HG03565 (cell line): ENCODE measurements at regions not wholly inside any gene's neighbourhood (a gene's known extent, or its start where the extent isn't known, plus 50 kb on each side); places are given as distances from the start of the nearest gene placed in this dataset.

Experiments
- ATAC-seq: cut with Tn5 transposase; IDR thresholded peaks from one replicate; pipeline ENCODE4 v1.9.1; 2021; ENCODE audit warnings: mild to moderate bottlenecking, moderate library complexity; ENCODE audit not compliant: unreplicated experiment

- no peak for ATAC-seq
Measured at GRCh38 chr2:236654496-236654895, 84.9 kb downstream of the ACKR3 start.

- ATAC-seq: no peak
Measured at GRCh38 chr2:236656166-236656565, 86.5 kb downstream of the ACKR3 start.

GRCh38 chr2:236656721-236657120, 87.1 kb downstream of the ACKR3 start:
- no peak for ATAC-seq

DNA sequence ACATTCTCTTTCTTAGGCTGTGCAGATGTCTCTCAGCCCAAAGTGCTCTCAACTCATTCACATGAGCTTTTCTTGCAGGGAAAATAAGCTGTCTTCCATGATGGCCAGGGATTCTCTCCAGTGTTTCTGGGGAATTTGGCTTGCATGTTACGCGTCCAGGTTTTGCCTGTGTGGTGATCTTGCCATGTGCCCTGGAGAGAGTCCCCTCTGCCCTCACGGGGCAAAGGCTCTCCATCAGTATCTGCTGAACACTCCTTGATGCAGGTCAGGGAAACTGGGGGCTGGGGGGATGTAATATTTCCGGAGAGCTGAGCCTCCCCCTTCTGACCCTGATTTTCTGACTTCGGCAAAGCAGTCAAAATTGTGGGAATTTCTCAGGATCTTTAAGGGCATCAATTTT, 87.6 kb downstream of the ACKR3 start:
- ATAC-seq: no peak

GRCh38 chr2:236657801-236658200, 88.2 kb downstream of the ACKR3 start:
- ATAC-seq: no peak

- no peak for ATAC-seq
Measured at GRCh38 chr2:236658974-236659757, 89.5 kb downstream of the ACKR3 start.

DNA sequence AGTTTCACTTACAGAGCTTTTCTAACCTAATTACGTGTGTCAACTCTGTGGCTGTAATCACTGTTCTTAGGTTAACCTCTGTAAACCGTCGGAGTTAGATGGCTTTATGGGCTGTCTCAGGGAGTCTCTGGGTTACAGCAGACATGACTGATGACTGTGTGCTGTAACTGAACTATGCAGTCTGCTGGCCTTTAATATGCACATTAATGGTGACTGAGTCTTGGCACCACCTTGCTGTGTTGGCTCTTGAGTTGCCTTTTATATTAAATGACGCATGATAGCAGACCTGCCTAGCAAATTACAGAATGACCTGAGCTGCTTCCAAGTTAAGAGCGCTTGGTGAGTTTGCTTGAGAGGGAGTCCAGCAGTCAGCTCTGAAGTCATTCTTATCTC, 90.1 kb downstream of the ACKR3 start:
- ATAC-seq: no peak

- ATAC-seq: no peak
Measured at GRCh38 chr2:236661061-236661761, 91.6 kb downstream of the ACKR3 start.

GRCh38 chr2:236661762-236662110, 92.1 kb downstream of the ACKR3 start:
- no peak for ATAC-seq

GRCh38 chr2:236662231-236663185, 92.9 kb downstream of the ACKR3 start:
- ATAC-seq: no peak

- no peak for ATAC-seq
Measured at GRCh38 chr2:236663287-236664101, 93.9 kb downstream of the ACKR3 start.

GRCh38 chr2:236664136-236664535, 94.5 kb downstream of the ACKR3 start:
- ATAC-seq: no peak

DNA sequence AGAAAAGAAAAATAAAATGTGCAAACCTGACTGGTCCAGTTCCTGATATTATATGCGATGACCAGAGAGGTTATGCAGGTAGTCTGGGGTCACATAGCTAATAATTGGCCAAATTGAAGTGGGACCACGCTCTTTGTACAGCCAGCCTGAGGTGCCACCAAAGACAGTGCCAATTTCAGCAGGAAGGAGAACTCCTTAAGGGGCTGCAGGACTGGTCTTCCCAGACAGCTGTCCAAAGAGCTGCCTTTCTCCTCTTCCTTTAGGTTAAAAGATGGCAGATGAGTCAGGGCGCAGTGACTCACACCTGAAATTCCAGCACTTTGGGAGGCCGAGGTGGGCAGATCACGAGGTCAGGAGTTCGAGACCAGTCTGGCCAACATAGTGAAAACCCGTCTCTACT, 95.5 kb downstream of the ACKR3 start:
- no peak for ATAC-seq

GRCh38 chr2:236665572-236666118, 96.0 kb downstream of the ACKR3 start:
- ATAC-seq: no peak

GRCh38 chr2:236666646-236667204, 97.1 kb downstream of the ACKR3 start:
- ATAC-seq: no peak

- no peak for ATAC-seq
Measured at GRCh38 chr2:236667526-236667925, 97.9 kb downstream of the ACKR3 start.

DNA sequence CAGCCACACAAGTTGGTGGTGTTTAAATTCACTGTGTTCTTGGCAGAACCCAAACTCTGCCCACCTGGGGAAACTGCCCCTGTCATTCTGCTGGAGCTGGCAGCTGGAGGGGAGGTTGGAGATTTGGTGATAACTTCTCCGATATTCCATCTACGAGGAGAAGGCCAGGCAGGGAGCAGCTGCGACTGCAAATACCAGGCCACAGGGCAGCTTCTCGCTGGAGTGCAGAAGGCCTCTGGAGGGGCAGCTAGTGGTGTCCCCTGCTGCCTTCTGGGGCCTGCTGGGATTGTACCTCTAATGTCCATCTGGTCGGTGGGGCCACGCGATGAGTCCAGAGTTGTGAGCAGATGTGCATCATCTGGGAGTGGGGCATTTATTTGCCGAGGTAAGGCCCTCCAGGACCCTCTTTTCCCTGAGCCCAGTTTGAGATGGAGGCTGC, 98.9 kb downstream of the ACKR3 start:
- ATAC-seq: no peak

- no peak for ATAC-seq
Measured at GRCh38 chr2:236670235-236670620, 100.6 kb downstream of the ACKR3 start.

- ATAC-seq: no peak
Measured at GRCh38 chr2:236671896-236672562, 102.4 kb downstream of the ACKR3 start.
